KOPT-K1 (cell line): ENCODE measurements at regions not wholly inside any gene's neighbourhood (a gene's known extent, or its start where the extent isn't known, plus 50 kb on each side); places are given as distances from the start of the nearest gene placed in this dataset.

Experiments
- H3K27ac ChIP-seq: fragments of 200-600 bp; sonication (generic); 2 replicates; pipeline ENCODE4 v1.5.1; 2016; ENCODE audit warnings: antibody characterized with exemption, mild to moderate bottlenecking, low read depth, low read length; ENCODE audit not compliant: poor library complexity, severe bottlenecking
- H3K36me3 ChIP-seq: fragments of 200-600 bp; sonication (generic); 2 replicates; pipeline ENCODE4 v1.5.1; 2017; ENCODE audit warnings: antibody characterized with exemption, mild to moderate bottlenecking, low read length, moderate library complexity; ENCODE audit not compliant: insufficient read depth
- H3K9me3 ChIP-seq: fragments of 200-600 bp; sonication (generic); 2 replicates; pipeline ENCODE4 v1.5.1; 2017; ENCODE audit warnings: antibody characterized with exemption, low read length, mild to moderate bottlenecking; ENCODE audit not compliant: insufficient read depth, poor library complexity, severe bottlenecking

DNA sequence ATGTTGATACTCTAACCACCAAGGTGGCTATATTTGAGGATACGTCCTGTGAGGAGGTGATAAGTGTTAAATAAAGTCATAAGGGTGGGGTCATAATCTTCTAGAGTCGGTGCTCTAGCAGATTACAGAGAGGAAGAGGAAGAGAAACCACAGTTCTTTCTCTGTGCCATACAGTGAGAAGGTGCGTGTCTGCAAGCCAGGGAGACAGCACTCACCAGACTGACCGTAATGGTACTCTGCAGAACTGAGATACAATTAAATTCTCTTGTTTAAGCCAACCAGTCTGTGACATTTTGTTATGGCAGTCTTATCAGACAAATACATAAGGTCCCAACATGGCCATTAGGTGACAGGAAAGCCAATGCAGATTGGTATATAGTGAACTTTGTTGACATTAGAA lies 480.9 kb upstream of the IGFBP7 start:
- Histone ChIP-seq H3K27ac (no peak overlapping the region), H3K9me3 (no peaks in the 10 kb centered on the region), H3K36me3 (no peaks in the 10 kb centered on the region)

DNA sequence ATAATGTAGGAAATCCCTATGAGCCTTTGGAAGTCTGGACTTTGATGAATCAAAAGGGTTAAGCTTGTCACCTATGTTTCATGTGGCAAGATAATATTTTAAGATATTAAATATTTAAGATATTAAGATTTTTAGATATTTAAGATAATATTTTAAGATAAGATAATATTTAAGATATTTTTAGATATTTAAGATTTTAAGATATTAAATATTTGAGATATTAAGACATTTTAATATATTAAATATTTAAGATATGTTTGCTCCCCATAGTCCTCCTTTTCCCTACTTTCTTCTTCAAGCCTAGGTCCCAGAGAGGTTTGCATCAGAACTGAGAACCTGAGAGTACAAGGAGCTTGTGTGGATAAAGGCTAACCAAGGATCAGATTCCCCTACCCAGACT lies 478.4 kb upstream of the IGFBP7 start:
- Histone ChIP-seq H3K36me3 (no peaks in the 10 kb centered on the region), H3K9me3 (no peaks in the 10 kb centered on the region), H3K27ac (no peak overlapping the region)

DNA sequence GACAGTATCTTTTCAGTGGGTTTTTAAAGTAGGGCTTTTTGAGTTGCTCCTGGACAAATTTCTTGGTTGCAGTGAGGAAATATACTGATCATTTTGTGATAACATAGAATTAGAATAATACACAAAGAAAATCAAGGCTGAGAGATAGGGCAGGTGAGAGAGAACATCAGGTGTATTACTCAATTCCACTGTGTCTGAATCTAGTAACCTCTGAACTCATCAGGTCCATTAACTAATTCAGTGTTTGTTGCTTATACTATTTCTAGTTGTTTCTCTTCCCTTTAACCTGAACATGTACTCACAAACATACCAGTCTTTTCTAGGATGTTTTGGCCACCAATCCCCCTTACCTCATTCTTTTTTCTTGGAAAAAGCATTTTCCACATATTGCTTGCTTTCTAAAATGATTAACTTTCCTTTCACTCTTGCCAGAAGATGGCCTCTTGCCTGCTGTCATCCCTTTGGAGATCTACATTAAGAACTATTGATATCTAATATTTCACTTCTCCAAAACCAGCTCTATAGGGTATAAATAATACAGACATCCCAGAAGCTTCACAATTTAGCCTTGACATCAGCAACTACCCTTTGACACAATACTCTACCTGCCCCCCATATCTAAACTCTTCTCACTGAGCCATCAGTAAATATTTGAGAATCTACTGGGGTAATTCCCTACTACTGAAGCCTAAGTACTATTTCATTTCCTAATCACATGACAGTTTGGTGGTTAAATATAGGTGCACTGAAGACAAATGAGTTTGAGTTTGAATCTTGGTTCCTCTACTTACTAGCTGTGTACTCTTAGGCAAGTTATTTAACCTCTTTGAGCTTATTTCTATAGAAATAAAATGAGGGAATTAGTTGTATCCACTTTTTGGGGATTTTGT lies 470.8 kb upstream of the IGFBP7 start:
- Histone ChIP-seq H3K9me3 (no peaks in the 10 kb centered on the region), H3K27ac (no peak overlapping the region), H3K36me3 (no peaks in the 10 kb centered on the region)

DNA sequence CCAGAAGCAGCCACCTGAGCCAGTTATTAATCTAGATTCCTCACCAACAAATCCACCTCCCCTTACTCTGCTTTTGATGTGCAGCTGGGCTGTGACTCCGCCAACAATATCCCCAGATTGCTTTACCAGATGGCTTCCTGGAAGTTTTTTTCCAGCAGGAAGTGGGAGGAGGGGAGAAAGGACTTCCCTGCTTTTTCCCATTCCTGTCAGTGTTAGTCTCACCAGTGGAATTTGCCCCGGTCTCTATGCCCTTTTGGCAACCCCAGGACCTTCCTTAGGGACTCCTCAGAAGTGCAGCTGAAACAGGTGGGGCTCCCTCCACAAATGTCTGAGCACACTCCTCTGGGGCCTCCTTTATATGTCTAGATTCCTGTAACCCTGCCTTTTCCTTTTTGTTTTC lies 465.2 kb upstream of the IGFBP7 start:
- Histone ChIP-seq H3K27ac (no peak overlapping the region), H3K36me3 (no peaks in the 10 kb centered on the region), H3K9me3 (no peaks in the 10 kb centered on the region)

DNA sequence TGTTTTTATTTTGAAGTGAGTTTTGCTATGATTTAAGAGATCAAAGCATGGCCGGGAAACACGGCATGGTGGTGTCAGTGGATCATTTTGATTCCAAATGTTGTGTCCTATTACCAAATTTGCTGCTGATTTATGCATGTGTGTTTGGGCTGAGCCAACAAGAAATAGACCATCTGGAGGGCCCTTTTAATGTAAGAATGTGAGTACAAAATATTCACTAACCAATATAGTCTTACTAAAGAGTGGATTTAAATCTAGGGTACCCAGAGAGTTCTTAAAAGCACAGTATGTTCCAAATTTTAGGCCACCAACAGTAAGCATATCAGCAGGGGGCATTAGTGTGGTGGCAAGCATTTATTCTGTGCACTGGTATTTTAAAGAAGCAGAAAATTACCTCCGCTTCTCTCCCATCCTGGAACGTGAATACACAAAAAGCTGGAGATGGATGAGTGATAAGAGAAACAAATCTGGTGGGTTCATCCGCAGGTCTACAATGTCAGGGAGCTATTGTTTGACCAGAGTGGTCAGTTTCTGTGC lies 444.4 kb upstream of the IGFBP7 start:
- Histone ChIP-seq H3K9me3 (no peaks in the 10 kb centered on the region), H3K36me3 (no peaks in the 10 kb centered on the region), H3K27ac (no peak overlapping the region)

DNA sequence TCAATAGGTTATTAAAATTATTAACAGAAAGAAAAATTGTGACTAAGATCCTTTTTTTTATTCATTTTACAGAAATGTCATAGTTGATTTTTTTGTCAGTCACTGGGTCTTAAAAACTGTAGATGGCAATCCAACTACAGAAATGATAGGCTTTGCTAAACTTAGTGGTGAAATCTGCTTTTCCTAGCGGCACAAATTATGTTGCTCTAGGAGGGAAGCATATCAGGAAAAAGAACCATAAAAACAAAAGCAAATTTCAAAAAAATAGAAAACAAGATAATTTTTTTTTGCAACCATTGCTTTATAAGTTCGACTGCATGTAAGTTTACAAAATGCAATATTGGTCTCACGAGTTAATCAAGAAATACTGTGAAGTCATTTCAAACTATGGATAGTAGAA lies 443.5 kb upstream of the IGFBP7 start:
- Histone ChIP-seq H3K36me3 (no peaks in the 10 kb centered on the region), H3K27ac (no peak overlapping the region), H3K9me3 (no peaks in the 10 kb centered on the region)

DNA sequence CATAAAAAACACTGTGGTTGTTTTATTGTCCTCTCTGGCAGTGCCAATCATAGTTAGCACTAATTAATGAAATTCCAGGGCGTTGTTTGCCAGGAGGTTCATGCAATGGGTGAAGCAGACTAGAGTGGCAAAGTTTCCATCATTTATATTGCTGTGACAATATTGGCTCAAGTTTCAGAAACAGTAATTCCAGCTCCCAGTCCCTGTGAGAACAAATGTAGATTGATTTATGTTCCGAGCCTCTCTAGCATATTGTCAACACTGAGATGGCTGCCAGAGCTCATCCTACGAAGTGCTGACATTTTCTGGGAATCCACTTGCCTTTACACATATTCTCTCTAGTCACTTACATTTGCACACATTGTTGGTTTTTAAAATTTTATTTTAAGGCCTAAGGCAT lies 440.0 kb upstream of the IGFBP7 start:
- H3K27ac ChIP-seq: no peak overlapping the region
- H3K9me3 ChIP-seq: no peaks in the 10 kb centered on the region
- no peaks in the 10 kb centered on the region for H3K36me3 ChIP-seq

DNA sequence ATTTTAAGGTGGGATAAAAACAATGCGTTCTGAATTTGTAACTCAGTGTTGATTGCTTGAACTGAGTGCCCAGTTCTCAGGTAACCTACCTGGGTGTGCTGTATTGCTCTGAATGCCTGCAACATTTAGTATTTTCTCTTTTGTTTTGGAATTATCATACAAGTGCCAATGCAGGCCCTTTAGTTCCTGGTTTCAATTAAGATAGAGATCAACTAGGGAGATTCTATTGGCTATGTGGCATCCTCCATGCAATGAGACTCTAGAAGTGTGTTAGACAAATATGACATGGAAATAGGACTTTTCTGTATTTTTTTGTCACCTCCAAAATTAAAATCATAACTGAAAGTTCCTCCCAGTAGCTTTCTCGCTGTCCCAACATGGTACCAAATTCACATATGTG lies 438.7 kb upstream of the IGFBP7 start:
- Histone ChIP-seq H3K36me3 (no peaks in the 10 kb centered on the region), H3K27ac (no peak overlapping the region), H3K9me3 (no peaks in the 10 kb centered on the region)

DNA sequence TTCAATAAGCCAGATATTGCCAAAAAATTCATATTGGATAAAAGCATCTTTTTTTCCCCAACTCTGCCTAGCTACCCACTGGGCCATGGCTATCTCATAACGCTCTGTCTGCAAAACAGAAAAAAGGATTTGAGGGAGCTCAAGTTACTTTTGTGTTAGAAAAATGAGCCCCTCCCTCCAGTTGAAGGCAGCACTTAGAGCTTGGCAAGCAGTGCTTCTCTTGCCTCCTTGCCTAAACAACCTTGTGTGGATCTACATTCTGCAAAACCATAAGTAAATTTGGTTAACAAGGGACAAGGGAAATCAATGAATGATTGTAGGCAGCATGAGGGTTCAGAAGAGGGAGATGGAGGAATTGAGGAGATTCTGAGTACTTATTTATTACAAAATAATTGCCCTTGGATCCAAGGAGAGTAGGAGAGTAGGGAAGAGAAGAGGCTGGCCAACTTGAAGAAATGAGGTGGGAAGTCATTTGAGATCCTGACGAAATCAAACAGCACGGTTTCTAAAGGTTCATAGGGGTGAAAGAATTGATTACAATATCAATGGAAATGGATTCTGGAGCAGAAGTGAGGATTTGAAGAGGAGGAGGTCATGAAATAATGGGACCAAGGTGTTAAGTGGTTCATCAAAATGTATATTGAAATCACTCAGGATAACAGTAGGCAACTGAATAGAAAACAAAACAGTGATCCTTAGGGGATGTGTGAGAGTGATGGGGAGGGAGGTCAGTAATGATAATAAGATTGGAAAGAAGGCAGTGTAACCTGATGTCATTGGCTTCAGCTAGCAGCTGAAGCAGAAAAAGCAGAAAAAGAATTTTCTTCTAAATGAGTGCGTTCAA lies 434.8 kb upstream of the IGFBP7 start:
- H3K9me3 ChIP-seq: no peaks in the 10 kb centered on the region
- no peak overlapping the region for H3K27ac ChIP-seq
- no peaks in the 10 kb centered on the region for H3K36me3 ChIP-seq

DNA sequence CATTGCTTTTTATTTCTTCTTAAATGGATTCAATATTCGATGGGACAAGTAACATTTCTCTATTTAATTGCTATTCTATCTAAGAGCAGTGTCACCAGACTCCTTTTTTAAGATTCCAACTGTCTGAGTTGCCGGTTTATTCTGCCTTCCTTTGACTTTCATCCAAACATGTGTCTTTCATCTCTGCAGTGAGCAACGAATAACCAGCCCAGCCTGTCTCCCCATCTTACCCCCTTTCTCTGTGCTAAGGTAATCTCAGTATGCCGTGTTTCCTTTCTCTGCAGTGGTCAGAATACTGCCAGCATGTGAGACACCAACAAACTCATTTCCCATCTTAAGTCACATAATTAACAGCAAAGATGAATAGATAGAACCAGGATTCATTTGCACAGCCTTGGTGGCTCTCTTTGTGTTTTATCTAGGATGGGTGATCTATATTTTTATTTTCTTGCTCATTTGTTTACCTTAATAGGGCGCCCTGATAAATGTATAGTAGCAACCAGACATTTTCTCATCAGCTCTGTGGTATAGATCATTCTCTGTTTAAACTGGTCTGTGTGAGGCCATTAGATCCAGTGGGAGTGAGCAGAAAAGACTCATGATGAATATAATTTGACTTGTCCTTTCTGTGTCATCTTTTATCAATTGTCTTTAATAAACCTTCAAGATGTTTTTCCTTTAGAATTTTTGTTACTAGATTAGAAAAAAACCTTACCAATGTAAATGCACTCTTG lies 394.8 kb upstream of the IGFBP7 start:
- Histone ChIP-seq H3K9me3 (no peaks in the 10 kb centered on the region), H3K36me3 (no peaks in the 10 kb centered on the region), H3K27ac (no peak overlapping the region)

DNA sequence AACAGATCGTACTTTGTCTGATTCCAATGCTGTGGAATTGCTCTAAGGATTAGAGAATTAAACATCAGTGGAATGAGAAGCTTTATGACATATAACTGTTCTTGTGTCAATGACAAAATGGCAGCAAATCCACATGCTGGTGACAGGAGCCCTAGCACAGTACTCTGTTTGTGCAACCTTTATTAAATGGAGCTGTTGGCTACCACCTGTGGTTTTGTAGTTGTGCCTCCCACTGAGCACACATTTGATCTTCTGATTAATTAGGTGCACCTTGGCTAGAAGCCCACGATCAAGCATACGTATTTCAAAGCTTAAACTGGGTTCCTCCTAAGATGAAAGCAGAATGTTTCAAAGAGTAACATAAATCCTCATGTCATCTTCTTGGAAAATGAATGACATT lies 394.0 kb upstream of the IGFBP7 start:
- Histone ChIP-seq H3K36me3 (no peaks in the 10 kb centered on the region), H3K9me3 (no peaks in the 10 kb centered on the region), H3K27ac (no peak overlapping the region)

DNA sequence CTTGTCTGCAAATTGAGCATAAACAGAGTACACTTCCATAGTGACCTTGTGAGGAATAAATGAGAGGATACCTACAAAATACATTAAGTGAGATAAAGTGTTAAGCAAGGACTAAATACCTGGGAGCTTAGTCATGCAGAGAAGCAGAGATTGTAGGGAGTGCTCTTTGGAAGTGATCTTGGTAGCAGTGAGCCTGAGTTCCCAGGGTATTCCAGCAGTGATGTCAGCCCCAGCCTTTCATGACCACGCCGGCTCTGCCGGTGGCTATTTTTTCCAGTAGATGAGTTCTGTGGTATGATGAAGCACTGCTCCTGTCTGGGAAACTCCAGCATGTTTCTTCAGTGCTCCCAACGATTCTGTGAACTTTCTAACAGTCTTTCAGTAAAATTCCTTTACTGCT lies 391.5 kb upstream of the IGFBP7 start:
- Histone ChIP-seq H3K9me3 (no peaks in the 10 kb centered on the region), H3K36me3 (no peaks in the 10 kb centered on the region), H3K27ac (no peak overlapping the region)

DNA sequence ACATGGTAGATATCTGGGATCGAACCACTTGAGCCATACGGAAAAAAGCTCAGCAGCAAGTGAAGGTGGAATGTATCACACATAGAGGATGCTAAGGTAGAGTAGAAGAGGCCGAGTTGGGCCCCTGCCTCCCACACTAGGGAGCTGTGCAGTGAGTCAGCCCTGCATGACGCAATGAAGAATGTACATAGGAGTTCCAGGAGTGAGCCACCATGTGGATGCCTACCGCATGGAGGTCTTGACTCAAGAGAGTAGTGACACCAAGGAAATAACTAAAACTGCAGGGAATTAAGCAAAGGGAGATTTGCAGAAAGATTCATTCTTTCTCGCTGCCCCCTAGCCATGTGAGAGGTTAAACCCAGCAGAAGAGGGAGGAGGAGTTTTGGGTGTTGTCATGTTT lies 389.6 kb upstream of the IGFBP7 start:
- H3K9me3 ChIP-seq: no peaks in the 10 kb centered on the region
- no peak overlapping the region for H3K27ac ChIP-seq
- no peaks in the 10 kb centered on the region for H3K36me3 ChIP-seq

DNA sequence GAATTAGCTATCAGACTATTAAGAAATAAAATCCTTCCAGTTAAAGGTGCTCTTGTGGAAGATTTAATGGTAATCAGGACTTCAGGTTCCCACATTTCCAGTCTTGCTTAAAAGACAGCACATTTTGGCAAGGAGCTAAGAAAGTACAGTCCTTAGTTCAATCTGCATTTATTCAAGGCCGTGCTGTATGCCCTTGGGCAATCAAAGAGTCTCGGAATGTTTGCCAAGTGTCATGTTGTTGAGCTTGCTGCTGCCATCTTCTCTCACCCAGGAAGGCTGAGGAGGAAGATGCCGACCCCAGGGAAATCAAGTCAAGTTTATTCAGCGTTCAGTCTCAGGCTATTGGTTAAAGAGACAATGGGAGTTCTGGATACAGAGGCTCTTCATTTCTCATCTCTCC lies 388.1 kb upstream of the IGFBP7 start:
- H3K9me3 ChIP-seq: no peaks in the 10 kb centered on the region
- no peaks in the 10 kb centered on the region for H3K36me3 ChIP-seq
- no peak overlapping the region for H3K27ac ChIP-seq
